ENCODE measurements at regions not wholly inside any gene's neighbourhood (a gene's known extent, or its start where the extent isn't known, plus 50 kb on each side); places are given as distances from the start of the nearest gene placed in this dataset.

DNA sequence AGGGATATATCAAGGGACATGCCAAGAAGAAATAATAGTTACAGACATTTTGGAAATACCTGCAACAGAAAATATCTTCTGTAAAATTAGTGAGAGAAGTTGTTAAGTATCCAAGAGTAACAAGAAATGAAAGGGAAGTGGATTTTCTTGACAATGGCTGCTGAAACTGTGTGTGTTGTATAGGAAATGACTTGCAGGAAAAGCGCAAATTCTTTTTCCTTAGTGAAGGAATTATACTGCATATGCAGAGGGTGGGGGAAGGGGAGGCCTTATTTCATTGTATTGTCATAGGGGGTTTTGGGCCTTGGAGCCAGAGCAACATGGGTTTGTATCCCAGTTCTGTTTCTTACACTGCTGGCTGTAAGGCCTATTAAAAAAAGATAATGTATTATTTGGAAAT, 84.4 kb upstream of the DDHD1 start:
- intact Hi-C loops (cut with DNase I): no loop called here
- H3K9me3 ChIP-seq: no peaks in the 10 kb centered on the region
- H3K4me3 ChIP-seq: no peak overlapping the region
- H3K27me3 ChIP-seq (ENCODE audit: low read depth): no peaks in the 10 kb centered on the region
- DNase-seq (no peak), ATAC-seq (no peak)
- no peaks in the 10 kb centered on the region for H3K36me3 ChIP-seq
- no peaks in the 10 kb centered on the region for H3K4me1 ChIP-seq
- TF ChIP-seq, protein P1, sequence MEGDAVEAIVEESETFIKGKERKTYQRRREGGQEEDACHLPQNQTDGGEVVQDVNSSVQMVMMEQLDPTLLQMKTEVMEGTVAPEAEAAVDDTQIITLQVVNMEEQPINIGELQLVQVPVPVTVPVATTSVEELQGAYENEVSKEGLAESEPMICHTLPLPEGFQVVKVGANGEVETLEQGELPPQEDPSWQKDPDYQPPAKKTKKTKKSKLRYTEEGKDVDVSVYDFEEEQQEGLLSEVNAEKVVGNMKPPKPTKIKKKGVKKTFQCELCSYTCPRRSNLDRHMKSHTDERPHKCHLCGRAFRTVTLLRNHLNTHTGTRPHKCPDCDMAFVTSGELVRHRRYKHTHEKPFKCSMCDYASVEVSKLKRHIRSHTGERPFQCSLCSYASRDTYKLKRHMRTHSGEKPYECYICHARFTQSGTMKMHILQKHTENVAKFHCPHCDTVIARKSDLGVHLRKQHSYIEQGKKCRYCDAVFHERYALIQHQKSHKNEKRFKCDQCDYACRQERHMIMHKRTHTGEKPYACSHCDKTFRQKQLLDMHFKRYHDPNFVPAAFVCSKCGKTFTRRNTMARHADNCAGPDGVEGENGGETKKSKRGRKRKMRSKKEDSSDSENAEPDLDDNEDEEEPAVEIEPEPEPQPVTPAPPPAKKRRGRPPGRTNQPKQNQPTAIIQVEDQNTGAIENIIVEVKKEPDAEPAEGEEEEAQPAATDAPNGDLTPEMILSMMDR (IDR thresholded peaks at IDR 0.05): no peak
- H3K27ac ChIP-seq: no peak overlapping the region

GRCh38 chr14:53236708-53237107, 83.6 kb upstream of the DDHD1 start:
- H3K36me3 ChIP-seq: no peaks in the 10 kb centered on the region
- no peak for ATAC-seq

DNA sequence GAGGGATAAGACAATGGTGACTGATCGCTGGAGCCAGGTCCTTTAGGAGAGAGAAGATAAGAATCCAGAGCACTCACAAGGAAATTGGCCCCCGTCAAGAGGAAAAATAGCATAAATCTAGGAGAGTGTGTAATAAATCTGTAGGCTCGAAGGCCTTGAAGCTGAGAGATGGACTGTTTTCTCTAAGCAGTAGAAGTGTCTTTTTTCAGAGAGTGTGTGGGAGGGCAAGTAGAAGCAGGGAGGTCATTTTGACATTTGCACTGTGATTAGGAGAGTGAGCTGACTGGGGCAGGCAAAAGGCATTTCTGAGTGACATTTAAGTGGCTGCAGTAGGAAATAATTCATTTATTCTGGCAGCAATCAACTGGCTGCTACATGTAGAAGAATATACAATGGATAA, 78.0 kb upstream of the DDHD1 start:
- no peaks in the 10 kb centered on the region for H3K9me3 ChIP-seq
- TF ChIP-seq, protein P1 (IDR thresholded peaks at IDR 0.05): no peak
- intact Hi-C loops (cut with DNase I): no loop called here
- H3K36me3 ChIP-seq: no peaks in the 10 kb centered on the region
- DNase-seq (no peak), ATAC-seq (no peak)
- H3K27me3 ChIP-seq (ENCODE audit: low read depth): no peaks in the 10 kb centered on the region
- H3K4me3 ChIP-seq: no peak overlapping the region
- H3K4me1 ChIP-seq: no peaks in the 10 kb centered on the region
- H3K27ac ChIP-seq: no peak overlapping the region

More at GRCh38 chr14:53236708-53237107, 83.6 kb upstream of the DDHD1 start:
- Histone ChIP-seq H3K27ac (no peak overlapping the region), H3K4me3 (no peak overlapping the region), H3K4me1 (no peaks in the 10 kb centered on the region), H3K9me3 (no peaks in the 10 kb centered on the region), H3K27me3 (ENCODE audit: low read depth) (no peaks in the 10 kb centered on the region)
- intact Hi-C loops (cut with DNase I): no loop called here
- TF ChIP-seq, protein P1 (IDR thresholded peaks at IDR 0.05): no peak
- no peak for DNase-seq

- intact Hi-C loops (cut with DNase I): no loop called here
- Histone ChIP-seq H3K27ac (no peak overlapping the region), H3K4me3 (no peak overlapping the region), H3K36me3 (no peaks in the 10 kb centered on the region), H3K4me1 (no peaks in the 10 kb centered on the region), H3K9me3 (no peaks in the 10 kb centered on the region), H3K27me3 (ENCODE audit: low read depth) (no peaks in the 10 kb centered on the region)
- ATAC-seq (no peak), DNase-seq (no peak)
- TF ChIP-seq, protein P1 (IDR thresholded peaks at IDR 0.05): no peak
These were observed 75.8 kb upstream of the DDHD1 start for GRCh38 chr14:53228966-53229365.

GRCh38 chr14:53227154-53227718, 74.1 kb upstream of the DDHD1 start:
- ATAC-seq: no peak
- Histone ChIP-seq H3K27ac (no peak overlapping the region), H3K36me3 (no peaks in the 10 kb centered on the region), H3K4me3 (no peak overlapping the region), H3K4me1 (no peaks in the 10 kb centered on the region), H3K27me3 (ENCODE audit: low read depth) (no peaks in the 10 kb centered on the region), H3K9me3 (no peaks in the 10 kb centered on the region)
- TF ChIP-seq, protein P1 (IDR thresholded peaks at IDR 0.05): no peak
- intact Hi-C loops (cut with DNase I): no loop called here
- no peak for DNase-seq

- no peak overlapping the region for H3K4me3 ChIP-seq
- TF ChIP-seq, protein P1 (IDR thresholded peaks at IDR 0.05): no peak
- H3K9me3 ChIP-seq: no peaks in the 10 kb centered on the region
- no peak overlapping the region for H3K27ac ChIP-seq
- intact Hi-C loops (cut with DNase I): no loop called here
- H3K27me3 ChIP-seq (ENCODE audit: low read depth): no peaks in the 10 kb centered on the region
- H3K36me3 ChIP-seq: no peaks in the 10 kb centered on the region
- no peak for DNase-seq
- no peaks in the 10 kb centered on the region for H3K4me1 ChIP-seq
- no peak for ATAC-seq
These were observed 73.4 kb upstream of the DDHD1 start for GRCh38 chr14:53226553-53226952.
